ENCODE measurements at regions not wholly inside any gene's neighbourhood (a gene's known extent, or its start where the extent isn't known, plus 50 kb on each side); places are given as distances from the start of the nearest gene placed in this dataset.

DNA sequence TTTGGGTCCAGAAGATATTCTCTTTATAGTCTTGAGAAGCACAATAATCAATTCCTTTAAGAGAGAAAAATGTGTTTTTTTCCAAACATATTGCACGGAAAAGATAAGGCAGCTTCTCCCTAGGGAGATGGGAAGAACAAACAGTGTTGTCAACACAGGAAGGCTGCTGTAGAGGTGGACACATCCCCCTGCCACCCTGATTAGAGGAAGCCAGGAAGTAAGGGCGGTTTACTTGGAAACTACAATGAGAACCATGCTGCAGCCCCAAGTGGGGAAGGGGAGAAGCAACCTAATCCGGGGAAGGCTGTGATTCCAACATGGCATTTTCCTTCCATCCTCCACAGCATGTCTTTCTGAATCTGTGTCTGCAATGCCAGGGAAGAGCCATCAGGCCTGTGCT lies 256.9 kb upstream of the TGFBR2 start:
- Histone ChIP-seq H3K4me1 (ENCODE audit: control insufficient read depth in 3 of 3, insufficient read depth in 2 of 3, low read depth in 1 of 3, low read length in 2 of 3) (peaks cover 0 to 3% (median 0%) of the 10 kb centered on the region in 3 donors), H3K27me3 (ENCODE audit: control insufficient read depth in 3 of 3, insufficient read depth in 3 of 3, low read length in 3 of 3) (no peaks in the 10 kb centered on the region), H3K9me3 (ENCODE audit: control insufficient read depth in 2 of 2, insufficient read depth in 1 of 2, low read depth in 1 of 2, low read length in 1 of 2) (no peaks in the 10 kb centered on the region), H3K4me3 (ENCODE audit: low read depth in 1 of 3, low read length in 3 of 3) (no peak overlapping the region), H3K27ac (ENCODE audit: low read depth in 1 of 3, low read length in 2 of 3) (no peak overlapping the region), H3K36me3 (ENCODE audit: control insufficient read depth in 3 of 3, insufficient read depth in 2 of 3, low read depth in 1 of 3, low read length in 3 of 3) (no peaks in the 10 kb centered on the region)
- WGBS, 3 donors = 77 to 91% (median 90%) methylated on average over 3 of the region's 3 CpGs
- no peak for FAIRE-seq
- no peak for DNase-seq

DNA sequence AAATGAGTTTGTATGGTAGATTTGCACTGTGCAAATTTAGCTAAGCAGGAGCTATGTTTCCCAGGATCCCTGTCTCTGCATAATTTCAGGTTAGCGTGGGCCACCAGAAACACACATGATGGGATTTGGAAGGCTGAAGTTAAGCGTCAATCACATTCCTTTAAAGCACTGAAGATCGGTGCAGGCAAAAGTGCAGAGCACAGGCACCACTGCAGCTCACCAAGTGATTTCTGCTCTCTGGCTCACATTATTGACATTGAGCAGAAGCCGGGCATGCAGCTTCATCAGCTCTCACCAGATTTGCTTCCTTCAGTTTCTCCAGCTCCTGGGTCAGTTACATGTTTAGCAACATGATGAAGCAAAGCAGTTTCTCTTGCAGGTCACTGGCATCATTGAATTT lies 256.4 kb upstream of the TGFBR2 start:
- no peaks in the 10 kb centered on the region for H3K36me3 ChIP-seq (ENCODE audit: control insufficient read depth in 3 of 3, insufficient read depth in 2 of 3, low read depth in 1 of 3, low read length in 3 of 3)
- no peak overlapping the region for H3K4me3 ChIP-seq (ENCODE audit: low read depth in 1 of 3, low read length in 3 of 3)
- WGBS, 3 donors = 63 to 80% (median 70%) methylated on average over 4 of the region's 4 CpGs
- no peak for DNase-seq
- peaks cover 0 to 5% (median 0%) of the 10 kb centered on the region in 3 donors for H3K4me1 ChIP-seq (ENCODE audit: control insufficient read depth in 3 of 3, insufficient read depth in 2 of 3, low read depth in 1 of 3, low read length in 2 of 3)
- FAIRE-seq = no peak
- no peaks in the 10 kb centered on the region for H3K27me3 ChIP-seq (ENCODE audit: control insufficient read depth in 3 of 3, insufficient read depth in 3 of 3, low read length in 3 of 3)
- H3K9me3 ChIP-seq (ENCODE audit: control insufficient read depth in 2 of 2, insufficient read depth in 1 of 2, low read depth in 1 of 2, low read length in 1 of 2) = no peaks in the 10 kb centered on the region
- no peak overlapping the region for H3K27ac ChIP-seq (ENCODE audit: low read depth in 1 of 3, low read length in 2 of 3)

DNA sequence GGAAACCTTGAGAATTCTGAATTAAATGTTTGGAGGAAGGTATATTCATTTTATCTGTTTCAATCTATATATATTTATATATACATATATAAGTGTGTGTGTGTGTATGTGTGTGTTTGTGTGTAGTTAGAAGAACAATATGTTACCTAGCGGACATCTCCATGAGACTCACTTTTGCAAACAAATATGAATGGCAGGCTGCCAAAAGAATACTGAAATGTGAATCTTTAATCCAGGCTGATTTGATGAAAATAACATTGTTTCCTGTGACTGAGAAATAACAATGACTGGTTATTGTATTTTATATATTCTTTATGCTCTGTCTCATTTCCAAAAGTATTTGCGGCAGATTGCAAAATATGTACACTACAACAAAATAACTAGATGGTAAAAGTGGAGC lies 255.5 kb upstream of the TGFBR2 start:
- H3K9me3 ChIP-seq (ENCODE audit: control insufficient read depth in 2 of 2, insufficient read depth in 1 of 2, low read depth in 1 of 2, low read length in 1 of 2) = no peaks in the 10 kb centered on the region
- no peak overlapping the region for H3K4me3 ChIP-seq (ENCODE audit: low read depth in 1 of 3, low read length in 3 of 3)
- 96 to 98% (median 97%) methylated on average over 2 of the region's 2 CpGs for WGBS, 3 donors
- H3K27me3 ChIP-seq (ENCODE audit: control insufficient read depth in 3 of 3, insufficient read depth in 3 of 3, low read length in 3 of 3) = no peaks in the 10 kb centered on the region
- DNase-seq (no peak), FAIRE-seq (no peak)
- H3K27ac ChIP-seq (ENCODE audit: low read depth in 1 of 3, low read length in 2 of 3) = no peak overlapping the region
- no peaks in the 10 kb centered on the region for H3K36me3 ChIP-seq (ENCODE audit: control insufficient read depth in 3 of 3, insufficient read depth in 2 of 3, low read depth in 1 of 3, low read length in 3 of 3)
- peaks cover 0 to 5% (median 0%) of the 10 kb centered on the region in 3 donors for H3K4me1 ChIP-seq (ENCODE audit: control insufficient read depth in 3 of 3, insufficient read depth in 2 of 3, low read depth in 1 of 3, low read length in 2 of 3)

DNA sequence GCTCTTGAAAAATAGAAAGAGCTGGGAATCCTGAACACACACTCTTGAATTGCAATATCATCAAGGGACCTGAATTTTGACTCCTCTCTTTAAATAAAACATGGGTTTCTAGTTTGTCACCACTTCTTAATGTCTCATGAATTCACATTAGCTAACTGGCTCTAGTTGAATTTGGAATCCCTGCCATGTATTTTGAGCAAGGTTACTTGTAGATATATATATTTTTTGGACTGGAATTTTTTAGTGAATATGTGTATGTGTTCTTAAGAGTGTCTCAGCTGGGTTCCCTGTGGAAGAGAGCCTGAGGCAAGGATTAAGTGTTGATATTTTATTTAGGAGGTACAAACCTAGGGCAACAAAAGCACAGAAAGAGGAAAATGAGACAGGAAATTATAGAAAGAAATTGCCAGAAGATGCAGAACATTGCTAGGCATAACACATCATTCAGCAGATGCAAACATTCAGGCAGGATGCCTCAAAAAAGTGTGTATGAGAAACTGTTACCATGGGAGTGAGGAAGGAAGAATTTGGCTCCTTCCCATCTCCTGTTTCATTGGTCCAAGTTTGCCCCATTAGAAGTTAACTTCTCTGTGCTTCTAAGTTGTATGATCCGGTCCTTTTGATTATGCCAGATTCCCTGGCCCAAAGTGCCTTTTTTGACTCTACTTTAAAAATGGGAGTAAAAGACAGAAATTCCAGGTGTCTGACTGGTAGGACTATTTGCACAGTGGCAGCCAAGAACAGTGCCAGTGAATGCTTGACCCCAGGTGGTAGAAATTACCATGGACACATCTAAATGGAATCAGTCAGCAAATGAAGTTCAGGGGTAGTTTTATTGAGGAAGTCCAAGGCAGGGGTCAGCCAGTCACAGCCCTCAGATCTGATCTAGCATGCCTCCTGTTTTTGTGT lies 253.7 kb upstream of the TGFBR2 start:
- FAIRE-seq (no peak), DNase-seq (no peak)
- Histone ChIP-seq H3K4me1 (ENCODE audit: control insufficient read depth in 3 of 3, insufficient read depth in 2 of 3, low read depth in 1 of 3, low read length in 2 of 3) (peaks cover 0 to 5% (median 0%) of the 10 kb centered on the region in 3 donors), H3K9me3 (ENCODE audit: control insufficient read depth in 2 of 2, insufficient read depth in 1 of 2, low read depth in 1 of 2, low read length in 1 of 2) (no peaks in the 10 kb centered on the region), H3K4me3 (ENCODE audit: low read depth in 1 of 3, low read length in 3 of 3) (no peak overlapping the region), H3K36me3 (ENCODE audit: control insufficient read depth in 3 of 3, insufficient read depth in 2 of 3, low read depth in 1 of 3, low read length in 3 of 3) (no peaks in the 10 kb centered on the region), H3K27me3 (ENCODE audit: control insufficient read depth in 3 of 3, insufficient read depth in 3 of 3, low read length in 3 of 3) (no peaks in the 10 kb centered on the region), H3K27ac (ENCODE audit: low read depth in 1 of 3, low read length in 2 of 3) (no peak overlapping the region)
- WGBS, 3 donors = 88 to 100% (median 96%) methylated on average over 1 of the region's 1 CpG

DNA sequence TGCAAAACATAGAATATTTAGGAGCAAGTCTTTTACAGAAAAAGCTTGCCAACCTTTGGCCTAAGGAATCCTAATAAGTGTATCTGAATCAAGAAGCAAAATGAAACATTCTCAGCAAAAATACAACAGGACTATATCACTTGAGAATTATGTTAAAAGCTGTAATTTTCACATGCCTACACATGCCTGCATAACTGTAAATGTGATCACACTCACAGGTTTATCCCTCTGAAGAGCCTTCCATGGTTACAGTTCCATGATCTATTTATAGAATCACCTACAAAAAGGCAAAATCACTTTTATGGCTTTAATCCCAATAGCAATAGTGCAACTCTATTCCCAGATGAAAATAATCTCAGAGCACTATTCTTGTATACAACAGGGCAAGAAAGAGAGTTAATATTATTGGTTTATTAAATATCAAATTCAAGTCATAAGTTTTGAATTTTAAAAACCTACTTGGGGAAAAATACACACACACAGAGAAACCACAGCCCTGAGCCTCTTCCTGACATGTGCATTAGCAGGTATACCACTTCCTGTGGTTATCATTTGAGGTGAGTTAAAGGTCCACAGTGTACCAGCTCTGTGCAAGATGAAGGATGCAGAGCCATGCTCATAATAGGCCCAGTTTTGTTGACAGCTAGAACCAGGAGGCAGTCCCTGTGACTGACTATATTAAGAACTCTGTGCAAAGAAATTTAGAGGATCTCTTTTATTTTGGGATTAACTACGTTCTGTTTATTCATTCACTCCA lies 252.5 kb upstream of the TGFBR2 start:
- WGBS, 3 donors = 60 to 88% (median 70%) methylated on average over 1 of the region's 1 CpG
- H3K9me3 ChIP-seq (ENCODE audit: control insufficient read depth in 2 of 2, insufficient read depth in 1 of 2, low read depth in 1 of 2, low read length in 1 of 2) = no peaks in the 10 kb centered on the region
- peaks cover 0 to 5% (median 0%) of the 10 kb centered on the region in 3 donors for H3K4me1 ChIP-seq (ENCODE audit: control insufficient read depth in 3 of 3, insufficient read depth in 2 of 3, low read depth in 1 of 3, low read length in 2 of 3)
- H3K27me3 ChIP-seq (ENCODE audit: control insufficient read depth in 3 of 3, insufficient read depth in 3 of 3, low read length in 3 of 3) = no peaks in the 10 kb centered on the region
- peak in 1 of 2 donors; percentile 72 for DNase-seq
- H3K4me3 ChIP-seq (ENCODE audit: low read depth in 1 of 3, low read length in 3 of 3) = no peak overlapping the region
- H3K36me3 ChIP-seq (ENCODE audit: control insufficient read depth in 3 of 3, insufficient read depth in 2 of 3, low read depth in 1 of 3, low read length in 3 of 3) = no peaks in the 10 kb centered on the region
- no peak for FAIRE-seq
- H3K27ac ChIP-seq (ENCODE audit: low read depth in 1 of 3, low read length in 2 of 3) = peak overlapping the region in 1 of 3 donors; percentile 5

DNA sequence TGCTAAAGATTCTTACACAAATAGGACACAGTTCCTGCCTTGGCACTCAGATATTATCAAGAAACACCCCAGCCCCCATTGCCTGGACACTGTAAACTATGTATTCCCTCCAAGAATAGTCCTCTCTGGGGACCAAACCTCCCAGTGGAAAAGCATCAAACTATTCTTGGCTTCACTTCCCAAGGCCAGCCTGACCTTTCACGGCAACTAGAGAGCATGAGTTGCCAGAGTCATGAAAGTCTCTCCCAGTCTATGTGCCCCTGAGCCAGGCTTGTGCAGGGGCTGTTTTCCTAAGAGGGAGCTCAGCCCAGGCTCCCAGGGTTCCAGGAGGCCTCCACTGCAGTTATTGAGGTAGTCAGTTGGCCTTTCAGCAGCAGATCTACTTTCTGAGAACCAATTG lies 251.9 kb upstream of the TGFBR2 start:
- FAIRE-seq (no peak), DNase-seq (no peak)
- H3K27me3 ChIP-seq (ENCODE audit: control insufficient read depth in 3 of 3, insufficient read depth in 3 of 3, low read length in 3 of 3) = no peaks in the 10 kb centered on the region
- peaks cover 0 to 5% (median 0%) of the 10 kb centered on the region in 3 donors for H3K4me1 ChIP-seq (ENCODE audit: control insufficient read depth in 3 of 3, insufficient read depth in 2 of 3, low read depth in 1 of 3, low read length in 2 of 3)
- peak overlapping the region in 1 of 3 donors; percentile 5 for H3K27ac ChIP-seq (ENCODE audit: low read depth in 1 of 3, low read length in 2 of 3)
- WGBS, 3 donors = 46 to 65% (median 56%) methylated on average over 1 of the region's 1 CpG
- no peaks in the 10 kb centered on the region for H3K9me3 ChIP-seq (ENCODE audit: control insufficient read depth in 2 of 2, insufficient read depth in 1 of 2, low read depth in 1 of 2, low read length in 1 of 2)
- no peak overlapping the region for H3K4me3 ChIP-seq (ENCODE audit: low read depth in 1 of 3, low read length in 3 of 3)
- H3K36me3 ChIP-seq (ENCODE audit: control insufficient read depth in 3 of 3, insufficient read depth in 2 of 3, low read depth in 1 of 3, low read length in 3 of 3) = no peaks in the 10 kb centered on the region

DNA sequence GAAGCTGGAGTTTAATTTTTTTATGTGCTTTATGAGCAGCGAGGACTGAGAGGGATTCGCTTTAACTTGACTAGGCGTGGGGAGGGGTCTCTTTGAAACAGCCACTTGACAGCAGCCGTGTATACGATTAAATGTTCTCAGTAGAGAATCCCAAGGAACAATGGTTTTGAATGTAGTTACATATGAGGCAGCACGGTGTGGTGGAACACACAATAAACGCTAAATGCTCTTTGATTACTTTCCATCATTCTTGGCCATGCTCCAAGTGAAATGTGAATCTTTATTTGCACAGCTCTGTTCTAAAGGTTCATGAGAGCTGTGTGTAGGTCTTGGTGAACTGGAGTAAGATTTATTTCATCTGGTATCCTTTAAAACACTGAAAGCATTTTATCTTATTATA lies 251.4 kb upstream of the TGFBR2 start:
- Histone ChIP-seq H3K9me3 (ENCODE audit: control insufficient read depth in 2 of 2, insufficient read depth in 1 of 2, low read depth in 1 of 2, low read length in 1 of 2) (no peaks in the 10 kb centered on the region), H3K27me3 (ENCODE audit: control insufficient read depth in 3 of 3, insufficient read depth in 3 of 3, low read length in 3 of 3) (no peaks in the 10 kb centered on the region), H3K4me3 (ENCODE audit: low read depth in 1 of 3, low read length in 3 of 3) (no peak overlapping the region), H3K4me1 (ENCODE audit: control insufficient read depth in 3 of 3, insufficient read depth in 2 of 3, low read depth in 1 of 3, low read length in 2 of 3) (peaks cover 0 to 5% (median 0%) of the 10 kb centered on the region in 3 donors), H3K36me3 (ENCODE audit: control insufficient read depth in 3 of 3, insufficient read depth in 2 of 3, low read depth in 1 of 3, low read length in 3 of 3) (no peaks in the 10 kb centered on the region), H3K27ac (ENCODE audit: low read depth in 1 of 3, low read length in 2 of 3) (peak overlapping the region in 1 of 3 donors; percentile 5)
- WGBS, 3 donors = 54 to 62% (median 61%) methylated on average over 7 of the region's 7 CpGs
- DNase-seq (peak; percentile 55 to 64), FAIRE-seq (no peak)

DNA sequence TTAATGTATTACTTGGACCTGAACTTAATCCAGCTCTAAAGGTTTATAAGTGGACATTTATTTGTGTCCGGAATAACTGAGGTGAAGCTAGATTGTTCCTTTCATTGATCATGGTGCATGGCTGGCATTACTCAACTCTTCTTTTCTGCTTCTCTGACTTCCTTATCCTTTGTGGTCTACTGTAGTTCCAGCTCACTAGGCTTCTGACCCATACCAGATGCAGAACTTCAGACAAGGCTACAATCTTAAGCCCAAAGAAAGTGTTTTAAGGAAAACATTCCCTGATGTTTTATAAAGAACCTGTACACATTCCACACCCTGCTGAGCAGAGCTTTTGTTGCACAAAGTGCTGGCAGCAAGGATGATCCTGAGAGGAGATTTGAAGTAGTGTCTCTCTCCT lies 250.8 kb upstream of the TGFBR2 start:
- H3K4me3 ChIP-seq (ENCODE audit: low read depth in 1 of 3, low read length in 3 of 3) = no peak overlapping the region
- H3K27me3 ChIP-seq (ENCODE audit: control insufficient read depth in 3 of 3, insufficient read depth in 3 of 3, low read length in 3 of 3) = no peaks in the 10 kb centered on the region
- no peaks in the 10 kb centered on the region for H3K36me3 ChIP-seq (ENCODE audit: control insufficient read depth in 3 of 3, insufficient read depth in 2 of 3, low read depth in 1 of 3, low read length in 3 of 3)
- no peak for FAIRE-seq
- peaks cover 0 to 5% (median 0%) of the 10 kb centered on the region in 3 donors for H3K4me1 ChIP-seq (ENCODE audit: control insufficient read depth in 3 of 3, insufficient read depth in 2 of 3, low read depth in 1 of 3, low read length in 2 of 3)
- no peak overlapping the region for H3K27ac ChIP-seq (ENCODE audit: low read depth in 1 of 3, low read length in 2 of 3)
- WGBS, 3 donors = 88 to 98% (median 94%) methylated on average over 1 of the region's 1 CpG
- DNase-seq = no peak
- H3K9me3 ChIP-seq (ENCODE audit: control insufficient read depth in 2 of 2, insufficient read depth in 1 of 2, low read depth in 1 of 2, low read length in 1 of 2) = no peaks in the 10 kb centered on the region

Measured in small intestine (tissue), 7 donors.